Activated naive CD4-positive, alpha-beta T cell treated with anti-CD3 and anti-CD28 coated beads, Interleukin-2, amount 50 U/mL, for 72 hours (primary cell): ENCODE measurements at regions not wholly inside any gene's neighbourhood (a gene's known extent, or its start where the extent isn't known, plus 50 kb on each side); places are given as distances from the start of the nearest gene placed in this dataset.

Experiments used
- ATAC-seq, 2 donors: fragments of 150-1000 bp; cut with Tn5 transposase; 2 replicates each; pipeline ENCODE4 v1.10.0; 2021; ENCODE audit warnings: mild to moderate bottlenecking in 2 of 2, moderate library complexity in 2 of 2
- DNase-seq, 2 donors: peaks; one replicate each; pipeline ENCODE4 v3.0.0; 2021 to 2022; ENCODE audit warnings: low spot score in 2 of 2
- H3K27ac Mint-ChIP-seq, 2 donors: one replicate each; pipeline ENCODE4 v1.8.0; 2022; ENCODE audit warnings: mild to moderate bottlenecking in 2 of 2, mixed read lengths in 2 of 2
- H3K36me3 Mint-ChIP-seq, 2 donors: one replicate each; pipeline ENCODE4 v1.8.0; 2022; ENCODE audit warnings: mixed read lengths in 2 of 2
- H3K9me3 Mint-ChIP-seq, 2 donors: one replicate each; pipeline ENCODE4 v1.8.0; 2022; ENCODE audit warnings: mixed read lengths in 2 of 2

- Mint-ChIP-seq H3K27ac (no peak overlapping the region), H3K9me3 (no peaks in the 10 kb centered on the region), H3K36me3 (no peaks in the 10 kb centered on the region)
- ATAC-seq (no peak), DNase-seq (no peak)
Observed at GRCh38 chr12:97313471-97314190, 149.0 kb upstream of the RMST start.

GRCh38 chr12:97316321-97316720, 146.3 kb upstream of the RMST start:
- DNase-seq (no peak), ATAC-seq (no peak)
- no peaks in the 10 kb centered on the region for H3K9me3 Mint-ChIP-seq
- H3K36me3 Mint-ChIP-seq: no peaks in the 10 kb centered on the region
- no peak overlapping the region for H3K27ac Mint-ChIP-seq

GRCh38 chr12:97321621-97322020, 141.0 kb upstream of the RMST start:
- no peaks in the 10 kb centered on the region for H3K36me3 Mint-ChIP-seq
- H3K9me3 Mint-ChIP-seq: no peaks in the 10 kb centered on the region
- no peak overlapping the region for H3K27ac Mint-ChIP-seq
- ATAC-seq (no peak), DNase-seq (no peak)

DNA sequence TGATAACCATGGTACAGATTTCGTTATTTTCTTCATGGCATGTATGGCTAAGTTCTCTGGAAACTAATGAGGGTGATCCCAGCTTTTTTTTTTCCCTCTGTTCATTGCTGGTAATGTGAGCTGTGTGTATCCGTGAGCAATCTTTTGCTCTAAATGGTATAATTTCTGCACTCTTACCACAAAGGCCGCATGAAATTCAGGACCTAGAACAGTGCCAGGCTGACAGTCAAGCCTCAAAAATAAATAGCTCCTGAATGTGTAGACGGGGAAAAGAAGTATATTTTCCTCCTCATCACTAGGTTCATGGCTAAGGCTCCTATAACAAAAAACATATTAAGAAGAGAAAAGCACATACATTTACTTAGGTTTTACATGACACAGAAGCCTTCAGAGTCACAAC, 140.2 kb upstream of the RMST start:
- H3K36me3 Mint-ChIP-seq: no peaks in the 10 kb centered on the region
- DNase-seq: no peak
- no peak for ATAC-seq
- no peaks in the 10 kb centered on the region for H3K9me3 Mint-ChIP-seq
- no peak overlapping the region for H3K27ac Mint-ChIP-seq

- no peaks in the 10 kb centered on the region for H3K36me3 Mint-ChIP-seq
- H3K27ac Mint-ChIP-seq: no peak overlapping the region
- ATAC-seq: no peak
- no peaks in the 10 kb centered on the region for H3K9me3 Mint-ChIP-seq
- no peak for DNase-seq
Observed at GRCh38 chr12:97323154-97323553, 139.4 kb upstream of the RMST start.

DNA sequence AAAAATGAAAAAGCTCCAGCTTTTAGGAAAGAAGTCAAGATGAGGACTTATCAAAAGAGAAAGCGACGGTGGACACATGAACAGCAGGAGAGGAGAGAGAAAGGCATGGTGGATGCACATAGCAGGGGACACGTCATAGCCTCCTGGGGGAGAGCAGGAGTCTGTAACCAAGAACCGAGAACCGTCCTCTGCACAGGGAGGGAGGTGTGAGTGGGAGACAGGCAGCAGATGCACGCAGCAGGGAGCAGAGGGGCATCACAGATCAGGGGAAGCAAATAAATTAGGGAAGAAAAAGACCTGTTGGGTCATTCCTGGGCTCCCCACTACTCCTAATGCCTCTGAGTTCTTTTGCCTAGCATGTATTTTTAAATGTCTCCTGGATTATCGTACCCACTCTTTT, 138.1 kb upstream of the RMST start:
- no peak for ATAC-seq
- no peak for DNase-seq
- Mint-ChIP-seq H3K27ac (no peak overlapping the region), H3K9me3 (no peaks in the 10 kb centered on the region), H3K36me3 (no peaks in the 10 kb centered on the region)

DNA sequence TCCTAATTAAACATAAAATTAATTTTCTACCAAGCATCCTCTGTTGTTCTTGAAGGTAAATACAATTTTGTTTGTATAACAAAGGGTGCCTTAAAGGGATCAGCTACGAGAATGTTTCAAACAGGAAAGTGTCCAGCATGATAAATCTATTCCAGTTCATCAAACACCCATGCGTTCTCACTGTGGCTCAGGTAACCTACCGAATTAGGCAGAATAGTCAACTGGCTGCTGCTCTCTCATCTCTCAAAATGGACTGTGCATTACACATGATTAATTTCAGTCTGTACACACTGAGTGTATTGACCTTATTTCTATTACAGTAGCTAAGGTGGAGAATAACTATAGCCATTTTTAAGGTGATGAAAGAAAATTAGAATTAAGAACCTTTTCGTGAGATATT, 127.5 kb upstream of the RMST start:
- DNase-seq (no peak), ATAC-seq (no peak)
- Mint-ChIP-seq H3K36me3 (no peaks in the 10 kb centered on the region), H3K27ac (no peak overlapping the region), H3K9me3 (no peaks in the 10 kb centered on the region)

- Mint-ChIP-seq H3K9me3 (no peaks in the 10 kb centered on the region), H3K36me3 (no peaks in the 10 kb centered on the region), H3K27ac (no peak overlapping the region)
- ATAC-seq (peak in 1 of 2 donors; percentile 87), DNase-seq (no peak)
Observed at GRCh38 chr12:97336900-97337751, 125.5 kb upstream of the RMST start.

GRCh38 chr12:97342130-97342529, 120.5 kb upstream of the RMST start:
- Mint-ChIP-seq H3K27ac (no peak overlapping the region), H3K9me3 (no peaks in the 10 kb centered on the region), H3K36me3 (no peaks in the 10 kb centered on the region)
- DNase-seq (no peak), ATAC-seq (no peak)

GRCh38 chr12:97347956-97348355, 114.6 kb upstream of the RMST start:
- peaks cover 3 to 6% of the 10 kb centered on the region in 2 donors for H3K9me3 Mint-ChIP-seq
- no peak overlapping the region for H3K27ac Mint-ChIP-seq

DNA sequence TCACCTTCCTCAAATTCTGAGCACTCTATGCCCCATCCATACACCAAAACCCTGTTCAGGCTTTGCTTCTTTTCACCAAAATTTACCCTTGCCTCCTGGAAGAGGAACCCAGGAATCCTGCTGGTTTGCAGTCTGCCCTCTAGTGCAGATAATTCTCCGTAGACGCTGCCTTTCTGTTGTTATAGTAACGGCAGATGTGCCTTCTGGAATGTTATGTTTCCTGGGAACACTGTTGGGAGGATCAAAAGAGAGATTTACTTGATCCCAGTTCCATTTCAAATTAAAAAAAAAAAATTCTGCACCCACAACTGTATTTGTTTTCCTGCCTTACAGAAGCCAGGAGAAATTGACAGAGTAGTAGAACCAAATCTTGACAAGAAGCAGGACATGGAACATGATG, 104.2 kb upstream of the RMST start:
- Mint-ChIP-seq H3K36me3 (peaks cover 0 to 16% of the 10 kb centered on the region in 2 donors), H3K27ac (no peak overlapping the region), H3K9me3 (peaks cover 6 to 9% of the 10 kb centered on the region in 2 donors)
- ATAC-seq (no peak), DNase-seq (no peak)

More at GRCh38 chr12:97347956-97348355, 114.6 kb upstream of the RMST start:
- no peaks in the 10 kb centered on the region for H3K36me3 Mint-ChIP-seq
- no peak for DNase-seq
- ATAC-seq: no peak

DNA sequence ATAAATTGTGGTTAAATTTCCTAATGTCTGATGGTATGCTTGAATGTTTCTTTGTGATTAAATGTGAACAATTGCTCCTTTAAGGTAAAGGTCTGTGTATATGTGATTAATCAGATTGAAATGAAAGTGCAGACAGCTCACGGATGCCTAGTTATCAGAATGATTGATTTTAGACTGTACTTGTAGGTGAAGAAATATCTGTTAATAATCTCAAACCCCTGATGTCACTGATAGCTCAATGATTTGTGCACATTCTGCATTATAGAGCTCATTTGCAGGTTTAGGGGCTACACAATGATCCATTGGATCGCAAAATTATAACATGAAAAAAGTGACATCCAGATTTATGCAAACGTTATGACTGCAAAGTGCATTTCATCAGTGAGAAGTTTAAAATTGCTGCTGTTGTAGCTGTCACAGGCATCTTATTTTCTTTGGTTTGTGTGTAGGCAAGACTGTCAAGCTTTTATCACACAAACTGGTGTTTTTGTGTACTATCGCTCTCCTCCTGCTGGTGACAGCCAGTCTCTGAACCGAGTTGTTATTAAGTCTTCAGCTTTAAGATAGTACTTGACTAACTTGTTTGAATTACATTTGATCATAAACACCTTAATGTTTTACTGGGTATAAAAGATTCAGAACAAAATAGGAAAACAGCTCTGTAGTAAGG, 103.4 kb upstream of the RMST start:
- peaks cover 0 to 13% of the 10 kb centered on the region in 2 donors for H3K36me3 Mint-ChIP-seq
- H3K9me3 Mint-ChIP-seq: peaks cover 6 to 9% of the 10 kb centered on the region in 2 donors
- no peak overlapping the region for H3K27ac Mint-ChIP-seq
- no peak for DNase-seq
- no peak for ATAC-seq

DNA sequence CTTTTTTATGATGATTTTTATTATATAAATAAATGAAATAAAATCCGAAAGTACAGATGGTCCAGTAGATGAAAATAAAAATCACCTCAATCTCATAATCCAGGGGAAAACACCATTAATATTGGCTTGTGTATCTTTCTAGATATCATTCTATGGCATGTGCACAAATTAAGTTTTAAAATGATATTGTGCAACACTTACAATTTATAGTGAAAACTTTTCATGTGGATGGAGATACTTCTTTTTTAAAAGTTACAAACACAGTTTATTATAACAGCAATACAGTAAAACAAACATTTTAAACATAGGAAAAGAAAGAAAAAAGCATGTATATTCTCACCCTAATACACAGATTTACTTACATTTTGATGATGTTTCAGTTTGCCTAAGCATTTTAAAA, 98.9 kb upstream of the RMST start:
- ATAC-seq: no peak

DNA sequence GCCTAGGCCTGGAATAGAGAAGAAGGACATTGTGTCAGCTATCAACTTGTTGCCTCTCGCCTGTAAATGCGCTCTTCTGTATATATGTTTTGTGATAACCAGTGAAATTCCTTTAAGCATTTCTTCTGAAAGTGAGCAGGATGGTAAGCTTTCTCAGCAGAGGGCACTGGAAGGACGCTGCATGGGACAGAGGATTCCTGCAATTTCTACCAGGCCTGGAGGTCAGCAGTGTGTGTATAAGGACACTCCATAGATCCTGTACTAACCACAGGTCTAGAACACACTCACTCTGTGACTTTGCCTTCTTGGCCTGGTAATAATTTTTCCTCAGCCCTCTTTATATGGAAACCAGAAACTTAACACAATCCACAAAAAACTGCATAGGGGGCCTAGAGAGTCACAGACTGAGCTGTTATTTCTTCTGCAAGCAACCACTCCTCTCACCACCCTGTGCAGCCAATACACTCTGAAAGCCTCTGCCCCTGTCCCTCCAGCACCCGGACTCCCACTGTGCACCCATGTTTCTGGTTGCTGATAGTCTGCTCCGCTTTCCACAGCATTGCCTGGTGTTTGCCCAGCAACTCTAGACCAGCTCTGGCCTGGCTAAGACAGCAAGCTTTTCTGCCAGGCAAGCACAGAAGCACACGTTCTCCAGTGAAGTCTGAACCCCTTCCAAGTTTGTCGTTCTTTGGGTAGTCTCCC, 94.0 kb upstream of the RMST start:
- no peak overlapping the region for H3K27ac Mint-ChIP-seq
- ATAC-seq (no peak), DNase-seq (no peak)
- no peaks in the 10 kb centered on the region for H3K9me3 Mint-ChIP-seq
- H3K36me3 Mint-ChIP-seq: no peaks in the 10 kb centered on the region

More for the DNA sequence above, 98.9 kb upstream of the RMST start:
- H3K27ac Mint-ChIP-seq: no peak overlapping the region
- no peaks in the 10 kb centered on the region for H3K9me3 Mint-ChIP-seq
- DNase-seq: no peak
- no peaks in the 10 kb centered on the region for H3K36me3 Mint-ChIP-seq

DNA sequence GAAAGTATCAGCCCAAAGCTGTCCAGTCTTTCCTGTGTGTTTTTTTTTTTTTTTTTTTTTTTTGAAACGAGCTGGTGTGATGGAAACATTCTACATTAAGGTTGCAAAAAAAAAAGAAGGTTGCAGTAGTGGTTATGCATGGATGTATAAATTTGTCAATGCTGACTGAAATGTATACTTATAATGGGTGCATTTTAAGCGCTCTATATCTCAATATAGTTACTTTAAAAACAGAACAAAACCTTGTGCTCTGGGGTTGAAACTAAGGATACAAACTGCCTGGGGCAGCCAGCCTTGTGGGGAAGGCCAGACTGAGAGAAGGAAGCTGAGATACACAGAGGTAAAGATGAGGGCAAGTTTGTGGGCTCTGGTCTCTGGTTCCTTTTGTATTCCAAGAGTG, 87.3 kb upstream of the RMST start:
- ATAC-seq: no peak
- H3K27ac Mint-ChIP-seq: no peak overlapping the region
- H3K9me3 Mint-ChIP-seq: no peaks in the 10 kb centered on the region
- DNase-seq: no peak
- no peaks in the 10 kb centered on the region for H3K36me3 Mint-ChIP-seq

DNA sequence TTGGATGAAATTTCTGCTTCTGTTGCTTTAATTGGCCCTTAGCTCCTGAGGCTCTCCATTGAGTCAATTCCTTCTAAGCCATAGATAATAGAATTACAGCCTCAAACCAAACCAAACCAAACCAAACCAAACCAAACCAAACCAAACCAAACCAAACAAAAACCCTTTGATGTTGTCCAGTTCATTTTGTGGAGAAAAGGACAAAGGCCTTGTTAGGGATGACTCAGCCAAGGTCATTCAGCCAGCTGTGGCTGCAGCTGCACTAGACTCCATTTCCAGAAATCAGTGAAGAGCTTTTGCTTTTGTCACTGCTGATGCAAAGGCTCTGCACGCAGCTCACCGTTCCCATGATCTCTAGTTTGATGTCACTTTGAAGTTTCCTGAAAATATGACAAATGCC, 82.2 kb upstream of the RMST start:
- Mint-ChIP-seq H3K27ac (no peak overlapping the region), H3K36me3 (no peaks in the 10 kb centered on the region), H3K9me3 (no peaks in the 10 kb centered on the region)
- DNase-seq: no peak
- no peak for ATAC-seq

- Mint-ChIP-seq H3K27ac (no peak overlapping the region), H3K36me3 (no peaks in the 10 kb centered on the region), H3K9me3 (no peaks in the 10 kb centered on the region)
- ATAC-seq: no peak
- no peak for DNase-seq
Observed at GRCh38 chr12:97385121-97385520, 77.5 kb upstream of the RMST start.
